Muscle of leg (tissue), 3 donors: ENCODE measurements at regions not wholly inside any gene's neighbourhood (a gene's known extent, or its start where the extent isn't known, plus 50 kb on each side); places are given as distances from the start of the nearest gene placed in this dataset.

Experiments
- DNase-seq: peaks from one replicate; pipeline ENCODE4 v3.0.0; 2013
- H3K27ac ChIP-seq: one replicate; pipeline ENCODE4 v1.5.1; 2013; ENCODE audit warnings: mild to moderate bottlenecking, low read length, control low read depth
- H3K27me3 ChIP-seq: one replicate; pipeline ENCODE4 v1.6.1; 2013; ENCODE audit warnings: low read length; ENCODE audit not compliant: control insufficient read depth, insufficient read depth
- H3K36me3 ChIP-seq: one replicate; pipeline ENCODE4 v1.6.1; 2013; ENCODE audit warnings: low read length; ENCODE audit not compliant: control insufficient read depth, insufficient read depth
- H3K4me1 ChIP-seq: one replicate; pipeline ENCODE4 v1.6.1; 2013; ENCODE audit warnings: low read length; ENCODE audit not compliant: control insufficient read depth, insufficient read depth
- H3K4me3 ChIP-seq: one replicate; pipeline ENCODE4 v1.5.1; 2013; ENCODE audit warnings: low read length, control low read depth
- H3K9me3 ChIP-seq: replicated peaks from 2 replicates; pipeline ENCODE4 v1.6.1; 2013; ENCODE audit warnings: low read depth, low read length; ENCODE audit not compliant: control insufficient read depth
- WGBS: methylation state at CpG from one replicate; pipeline ENCODE4 v1.1.5; 2013; ENCODE audit warnings: missing lambda C conversion rate; ENCODE audit not compliant: insufficient coverage; 5-methylcytosine and 5-hydroxymethylcytosine counted together

DNA sequence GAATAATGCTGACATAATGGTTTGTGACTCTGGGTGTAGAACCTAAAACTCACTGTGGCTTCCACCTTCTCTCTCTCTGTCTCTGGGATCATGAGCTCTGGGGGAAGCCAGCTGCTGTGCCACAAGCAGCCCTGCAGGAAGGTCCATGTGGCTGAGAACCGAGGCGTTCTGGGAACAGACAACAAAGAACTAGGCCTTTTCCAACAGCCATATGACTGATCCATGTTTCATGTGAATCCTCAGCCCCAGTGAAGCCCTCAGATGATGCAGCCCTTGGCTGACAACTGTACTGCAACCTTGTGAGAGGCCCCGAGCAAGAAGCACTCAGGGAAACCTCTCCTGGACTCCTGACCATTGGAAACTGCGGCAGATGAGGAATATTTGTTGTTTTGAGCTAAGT, 56.6 kb downstream of the HLA-G start:
- Histone ChIP-seq H3K27ac (no peak overlapping the region), H3K36me3 (no peaks in the 10 kb centered on the region), H3K9me3 (no peaks in the 10 kb centered on the region), H3K4me1 (no peaks in the 10 kb centered on the region), H3K27me3 (peaks cover 18% of the 10 kb centered on the region), H3K4me3 (no peak overlapping the region)
- WGBS, result no CpG with 5 or more reads among the region's 4 CpGs
- no peak for DNase-seq

DNA sequence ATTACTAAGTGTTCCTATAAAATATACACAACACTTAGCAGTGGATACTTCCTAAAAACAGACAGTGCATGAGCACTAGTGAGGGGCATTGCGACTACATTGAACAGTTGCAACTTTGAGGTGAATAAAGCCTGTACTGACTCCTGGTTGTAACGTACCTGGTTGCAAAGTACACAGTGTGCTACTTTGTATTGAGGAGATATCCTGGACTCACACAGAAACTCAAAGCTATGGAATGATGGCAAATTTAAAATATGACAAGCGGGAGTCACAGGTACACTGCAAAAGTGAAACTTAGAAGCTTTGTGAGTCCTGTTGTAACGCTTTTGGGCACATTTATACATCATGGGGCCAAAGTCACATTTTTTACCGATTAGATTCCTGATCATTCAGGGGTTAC, 55.6 kb upstream of the HLA-A start:
- H3K4me1 ChIP-seq, result no peaks in the 10 kb centered on the region
- WGBS, result no CpG with 5 or more reads among the region's 5 CpGs
- DNase-seq, result no peak
- H3K36me3 ChIP-seq, result no peaks in the 10 kb centered on the region
- no peak overlapping the region for H3K27ac ChIP-seq
- H3K4me3 ChIP-seq, result no peak overlapping the region
- H3K9me3 ChIP-seq, result no peaks in the 10 kb centered on the region
- peaks cover 22% of the 10 kb centered on the region for H3K27me3 ChIP-seq

- peak; percentile 47 for DNase-seq
- Histone ChIP-seq H3K4me3 (peak overlapping the region; percentile 44), H3K27ac (no peak overlapping the region), H3K36me3 (no peaks in the 10 kb centered on the region), H3K27me3 (peaks cover 22% of the 10 kb centered on the region), H3K4me1 (no peaks in the 10 kb centered on the region), H3K9me3 (no peaks in the 10 kb centered on the region)
- 0% methylated on average over 8 of the region's 28 CpGs for WGBS
Measured at GRCh38 chr6:29887330-29887818, 55.0 kb upstream of the HLA-A start.

GRCh38 chr6:29887819-29888776, 54.2 kb upstream of the HLA-A start:
- 1% methylated on average over 50 of the region's 101 CpGs for WGBS

More at GRCh38 chr6:29887819-29888776, 54.2 kb upstream of the HLA-A start:
- H3K9me3 ChIP-seq, result no peaks in the 10 kb centered on the region
- H3K4me3 ChIP-seq, result peak overlapping the region; percentile 44
- no peaks in the 10 kb centered on the region for H3K4me1 ChIP-seq
- DNase-seq, result peak; percentile 73
- H3K36me3 ChIP-seq, result no peaks in the 10 kb centered on the region
- no peak overlapping the region for H3K27ac ChIP-seq
- peaks cover 22% of the 10 kb centered on the region for H3K27me3 ChIP-seq
